ENCODE measurements at regions not wholly inside any gene's neighbourhood (a gene's known extent, or its start where the extent isn't known, plus 50 kb on each side); places are given as distances from the start of the nearest gene placed in this dataset.

- TF ChIP-seq EZH2phosphoT487 (IDR thresholded peaks at IDR 0.05; ENCODE audit: borderline replicate concordance, low read length) (no peak), CTCF (conservative IDR thresholded peaks at IDR 0.05; ENCODE audit: low read depth, low read length) (no peak)
Measured at GRCh38 chr12:74957231-74957630, 252.4 kb downstream of the KCNC2 start.

All from PC-3 (cell line).